Neural progenitor cell (in vitro differentiated cells): ENCODE measurements at regions not wholly inside any gene's neighbourhood (a gene's known extent, or its start where the extent isn't known, plus 50 kb on each side); places are given as distances from the start of the nearest gene placed in this dataset.

Experiments
- CTCF ChIP-seq: fragments of 200-600 bp; sonication (generic); IDR thresholded peaks from 2 replicates; pipeline ENCODE4 v1.5.1; 2017; ENCODE audit warnings: antibody characterized with exemption, mild to moderate bottlenecking
- EZH2 ChIP-seq: fragments of 200-600 bp; sonication (generic); IDR thresholded peaks from 2 replicates; pipeline ENCODE4 v1.6.1; 2017; ENCODE audit warnings: antibody characterized with exemption, mild to moderate bottlenecking, moderate library complexity
- EZH2phosphoT487 ChIP-seq: fragments of 200-600 bp; sonication (generic); IDR thresholded peaks from 2 replicates; pipeline ENCODE4 v1.6.1; 2017; ENCODE audit warnings: antibody characterized with exemption

- no peak for TF ChIP-seq CTCF
- TF ChIP-seq EZH2, result no peak
- TF ChIP-seq EZH2phosphoT487, result no peak
Observed at GRCh38 chr11:29657709-29658108, 359.1 kb downstream of the KCNA4 start.
